Esophagus muscularis mucosa (tissue), 4 donors: ENCODE measurements at regions not wholly inside any gene's neighbourhood (a gene's known extent, or its start where the extent isn't known, plus 50 kb on each side); places are given as distances from the start of the nearest gene placed in this dataset.

Experiments used
- DNase-seq: peaks from one replicate; pipeline ENCODE4 v3.0.0-alpha.2; 2017; ENCODE audit errors: extremely low spot score
- H3K27ac ChIP-seq, 4 donors: fragments of 200-600 bp; sonication (generic); replicated peaks in 1 of 4; 1 replicate in 3 of 4; 2 replicates in 1 of 4; pipeline ENCODE4 v1.5.1; 2016 to 2019; ENCODE audit warnings: mild to moderate bottlenecking in 1 of 4
- H3K27me3 ChIP-seq, 4 donors: fragments of 200-600 bp; sonication (generic); one replicate each; pipeline versions ENCODE4 v1.5.1 to v1.6.0; 2016 to 2019
- H3K36me3 ChIP-seq, 4 donors: fragments of 200-600 bp; sonication (generic); one replicate each; pipeline ENCODE4 v1.5.1; 2016 to 2019
- H3K4me1 ChIP-seq, 4 donors: fragments of 200-600 bp; sonication (generic); one replicate each; pipeline ENCODE4 v1.5.1; 2016 to 2019
- H3K4me3 ChIP-seq, 4 donors: fragments of 200-600 bp; sonication (generic); 1 replicate in 2 of 4; 2 replicates in 2 of 4; pipeline ENCODE4 v1.5.1; 2016 to 2019; ENCODE audit warnings: mild to moderate bottlenecking in 4 of 4, moderate library complexity in 1 of 4
- H3K9me3 ChIP-seq, 4 donors: fragments of 200-600 bp; sonication (generic); 1 replicate in 3 of 4; 2 replicates in 1 of 4; pipeline ENCODE4 v1.5.1; 2016 to 2019
- CTCF ChIP-seq, 3 experiments: fragments of 200-600 bp in 2 of 3; fragments of 450-650 bp in 1 of 3; sonication (generic) in 2 of 3; IDR thresholded peaks; one replicate each; pipeline ENCODE4 v1.5.1; 2017 to 2019; ENCODE audit warnings: antibody characterized with exemption in 3 of 3, mild to moderate bottlenecking in 2 of 3, moderate library complexity in 1 of 3
- EP300 ChIP-seq: sonication (generic); formaldehyde crosslinking; IDR thresholded peaks from one replicate; pipeline ENCODE4 v1.6.1; 2017; ENCODE audit warnings: antibody characterized with exemption
- POLR2A ChIP-seq: fragments of 450-650 bp; IDR thresholded peaks from one replicate; pipeline ENCODE4 v1.6.1; 2017; ENCODE audit warnings: antibody characterized with exemption, moderate library complexity, mild to moderate bottlenecking, low read depth
- POLR2AphosphoS5 ChIP-seq, 2 donors: sonication (generic); formaldehyde crosslinking; IDR thresholded peaks; one replicate each; pipeline ENCODE4 v1.6.1; 2017; ENCODE audit warnings: antibody characterized with exemption in 2 of 2
- WGBS: methylation state at CpG from one replicate; pipeline ENCODE4 v1.1.5; 2018; 5-methylcytosine and 5-hydroxymethylcytosine counted together
- intact Hi-C: fragments of 100-400 bp; cut with DNase I; formaldehyde crosslinking; loops from one replicate; pipeline ENCODE4 v1.15.1; 2023

- Histone ChIP-seq H3K4me1 (no peaks in the 10 kb centered on the region), H3K27ac (no peak overlapping the region), H3K9me3 (peaks cover 0 to 8% (median 3%) of the 10 kb centered on the region in 4 donors), H3K36me3 (no peaks in the 10 kb centered on the region), H3K4me3 (no peak overlapping the region), H3K27me3 (no peaks in the 10 kb centered on the region)
- no peak for TF ChIP-seq CTCF (IDR thresholded peaks at IDR 0.05)
- TF ChIP-seq POLR2A: no peak
- TF ChIP-seq EP300: no peak
- TF ChIP-seq POLR2AphosphoS5 (IDR thresholded peaks at IDR 0.05): no peak
- WGBS: 92% methylated on average over 4 of the region's 4 CpGs
- intact Hi-C loops: no loop called here
- no peak for DNase-seq
Measured at GRCh38 chr2:194155431-194155830, 1501.6 kb upstream of the SLC39A10 start.

GRCh38 chr2:194151231-194151630 is 1505.8 kb upstream of the SLC39A10 start:
- no peak overlapping the region for H3K4me3 ChIP-seq
- no peaks in the 10 kb centered on the region for H3K36me3 ChIP-seq
- H3K4me1 ChIP-seq: no peaks in the 10 kb centered on the region
- no peaks in the 10 kb centered on the region for H3K27me3 ChIP-seq
- H3K27ac ChIP-seq: no peak overlapping the region
- TF ChIP-seq POLR2A (no peak), POLR2AphosphoS5 (IDR thresholded peaks at IDR 0.05) (no peak), CTCF (IDR thresholded peaks at IDR 0.05) (no peak), EP300 (no peak)
- WGBS: 75% methylated on average over 1 of the region's 1 CpG
- no peaks in the 10 kb centered on the region for H3K9me3 ChIP-seq
- intact Hi-C loops: no loop called here
- no peak for DNase-seq

- intact Hi-C loops: no loop called here
- H3K4me3 ChIP-seq: no peak overlapping the region
- no peak overlapping the region for H3K27ac ChIP-seq
- H3K36me3 ChIP-seq: no peaks in the 10 kb centered on the region
- DNase-seq: no peak
- H3K27me3 ChIP-seq: no peaks in the 10 kb centered on the region
- H3K9me3 ChIP-seq: no peaks in the 10 kb centered on the region
- WGBS: 87% methylated on average over 8 of the region's 8 CpGs
- TF ChIP-seq POLR2AphosphoS5 (IDR thresholded peaks at IDR 0.05): no peak
- no peak for TF ChIP-seq POLR2A
- no peak for TF ChIP-seq EP300
- no peak for TF ChIP-seq CTCF (IDR thresholded peaks at IDR 0.05)
- no peaks in the 10 kb centered on the region for H3K4me1 ChIP-seq
Measured at GRCh38 chr2:194135463-194135862, 1521.6 kb upstream of the SLC39A10 start.

- no peak for DNase-seq
- H3K9me3 ChIP-seq: peaks cover 0 to 10% (median 7%) of the 10 kb centered on the region in 4 donors
- no peaks in the 10 kb centered on the region for H3K27me3 ChIP-seq
- no peaks in the 10 kb centered on the region for H3K4me1 ChIP-seq
- no peak overlapping the region for H3K4me3 ChIP-seq
- intact Hi-C loops: no loop called here
- WGBS: 100% methylated on average over 2 of the region's 4 CpGs
- TF ChIP-seq POLR2A (no peak), POLR2AphosphoS5 (IDR thresholded peaks at IDR 0.05) (no peak), CTCF (IDR thresholded peaks at IDR 0.05) (no peak), EP300 (no peak)
- no peaks in the 10 kb centered on the region for H3K36me3 ChIP-seq
- H3K27ac ChIP-seq: no peak overlapping the region
Measured at GRCh38 chr2:194128810-194129209, 1528.2 kb upstream of the SLC39A10 start.

- DNase-seq: no peak
- no peak overlapping the region for H3K4me3 ChIP-seq
- intact Hi-C loops: no loop called here
- H3K36me3 ChIP-seq: no peaks in the 10 kb centered on the region
- WGBS: 82% methylated on average over 3 of the region's 3 CpGs
- no peak overlapping the region for H3K27ac ChIP-seq
- no peaks in the 10 kb centered on the region for H3K4me1 ChIP-seq
- H3K9me3 ChIP-seq: peaks cover 0 to 10% (median 7%) of the 10 kb centered on the region in 4 donors
- TF ChIP-seq CTCF (IDR thresholded peaks at IDR 0.05) (no peak), POLR2AphosphoS5 (IDR thresholded peaks at IDR 0.05) (no peak), POLR2A (no peak), EP300 (no peak)
- no peaks in the 10 kb centered on the region for H3K27me3 ChIP-seq
Measured at GRCh38 chr2:194126418-194126817, 1530.6 kb upstream of the SLC39A10 start.
